DND-41 (cell line): ENCODE measurements at regions not wholly inside any gene's neighbourhood (a gene's known extent, or its start where the extent isn't known, plus 50 kb on each side); places are given as distances from the start of the nearest gene placed in this dataset.

Source experiments
- ATAC-seq: fragments of 200-7000 bp; cut with Tn5 transposase; 3 replicates; pipeline ENCODE4 v1.9.1; 2021; ENCODE audit warnings: low read depth; ENCODE audit not compliant: insufficient read depth
- DNase-seq: peaks from one replicate; pipeline ENCODE4 v3.0.0-alpha.2; 2020
- H2AFZ ChIP-seq: 2 replicates; pipeline ENCODE4 v1.6.0; 2012; ENCODE audit warnings: low read depth, low read length
- H3K27ac ChIP-seq: 2 replicates; pipeline ENCODE4 v1.5.1; 2012; ENCODE audit warnings: low read length, inconsistent platforms
- H3K27me3 ChIP-seq: fragments of 200-600 bp; sonication (generic); 2 replicates; pipeline ENCODE4 v1.6.0; 2012; ENCODE audit warnings: low read length, mild to moderate bottlenecking, inconsistent platforms; ENCODE audit not compliant: insufficient read depth, poor library complexity
- H3K36me3 ChIP-seq: 2 replicates; pipeline ENCODE4 v1.5.1; 2012; ENCODE audit warnings: low read length, inconsistent platforms; ENCODE audit not compliant: insufficient read depth
- H3K4me1 ChIP-seq: 2 replicates; pipeline ENCODE4 v1.5.1; 2012; ENCODE audit warnings: mild to moderate bottlenecking, low read length; ENCODE audit not compliant: insufficient read depth
- H3K4me2 ChIP-seq: 2 replicates; pipeline ENCODE4 v1.6.0; 2012; ENCODE audit warnings: mild to moderate bottlenecking, moderate library complexity, low read length, inconsistent platforms; ENCODE audit not compliant: insufficient read depth
- H3K4me3 ChIP-seq, 2 experiments: fragments of 200-600 bp in 1 of 2; shearing (Covaris generic) in 1 of 2; 2 replicates each; pipeline ENCODE4 v1.5.1; 2012 to 2016; ENCODE audit warnings: inconsistent platforms in 2 of 2, low read length in 2 of 2, mild to moderate bottlenecking in 2 of 2, low read depth in 1 of 2, moderate library complexity in 1 of 2
- H3K79me2 ChIP-seq: 2 replicates; pipeline ENCODE4 v1.6.0; 2012; ENCODE audit warnings: low read length, inconsistent platforms; ENCODE audit not compliant: insufficient read depth
- H3K9ac ChIP-seq: 2 replicates; pipeline ENCODE4 v1.6.0; 2012; ENCODE audit warnings: low read depth, mild to moderate bottlenecking, inconsistent platforms, low read length, moderate library complexity
- H3K9me3 ChIP-seq: 2 replicates; pipeline ENCODE4 v1.5.1; 2012; ENCODE audit warnings: low read length, moderate library complexity, mild to moderate bottlenecking, inconsistent platforms; ENCODE audit not compliant: insufficient read depth, severe bottlenecking
- H4K20me1 ChIP-seq: 2 replicates; pipeline ENCODE4 v1.6.0; 2012; ENCODE audit warnings: low read length; ENCODE audit not compliant: insufficient read depth
- CTCF ChIP-seq: IDR thresholded peaks from 2 replicates; pipeline ENCODE4 v1.5.1; 2012; ENCODE audit warnings: borderline replicate concordance, low read length, moderate library complexity, mild to moderate bottlenecking; ENCODE audit not compliant: poor library complexity, severe bottlenecking; ENCODE audit errors: extremely low read depth
- EZH2 ChIP-seq: IDR thresholded peaks from 3 replicates; pipeline ENCODE4 v1.6.1; 2012; ENCODE audit warnings: borderline replicate concordance, low read depth, mild to moderate bottlenecking, moderate library complexity, low read length, inconsistent platforms; ENCODE audit not compliant: severe bottlenecking

DNA sequence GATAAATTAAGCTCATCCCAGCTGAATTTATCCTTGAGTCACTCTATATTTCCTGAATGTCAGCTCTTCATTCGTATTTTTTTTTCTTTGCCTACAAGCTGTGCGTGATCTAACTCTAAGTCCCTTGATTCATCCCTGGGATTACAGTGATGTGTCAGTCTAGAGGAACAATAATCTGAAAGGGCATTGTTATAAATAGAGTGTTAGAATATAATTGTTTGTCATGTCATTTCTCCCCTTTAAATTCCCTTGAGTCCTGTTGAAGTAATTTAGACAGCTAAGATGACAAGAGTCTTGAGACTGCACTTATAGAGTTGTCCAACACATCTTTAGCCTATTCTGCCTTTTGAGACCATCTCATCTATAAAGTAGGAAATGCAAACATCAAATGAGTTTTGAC lies 621.8 kb downstream of the ZIC1 start:
- Histone ChIP-seq H3K9ac (no peak overlapping the region), H3K27ac (no peak overlapping the region), H3K79me2 (no peaks in the 10 kb centered on the region), H3K27me3 (no peaks in the 10 kb centered on the region), H3K4me3 (no peak overlapping the region), H3K4me2 (no peak overlapping the region), H3K4me1 (no peaks in the 10 kb centered on the region), H3K36me3 (no peaks in the 10 kb centered on the region), H2AFZ (no peak overlapping the region), H3K9me3 (no peaks in the 10 kb centered on the region), H4K20me1 (no peaks in the 10 kb centered on the region)
- DNase-seq (no peak), ATAC-seq (no peak)
- TF ChIP-seq CTCF (no peak), EZH2 (no peak)

DNA sequence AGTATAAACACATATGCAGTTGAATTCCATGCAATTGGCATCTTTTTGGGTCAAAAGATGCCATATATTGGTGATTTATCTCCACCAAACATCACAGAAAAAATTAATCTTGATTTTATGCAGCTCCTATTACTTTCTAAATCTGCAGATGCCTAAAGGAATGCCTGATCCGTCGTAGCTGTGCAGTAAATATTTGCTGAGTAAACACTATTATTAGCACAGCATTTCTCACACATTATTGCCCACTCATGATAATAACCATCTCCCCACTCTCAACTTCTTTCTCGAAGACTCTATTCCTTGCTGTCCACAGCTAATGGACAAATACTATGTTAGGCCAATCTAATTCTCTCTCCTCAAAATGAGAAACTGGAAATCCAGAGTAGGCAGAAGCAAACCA lies 625.2 kb downstream of the ZIC1 start:
- Histone ChIP-seq H3K4me3 (no peak overlapping the region), H4K20me1 (no peaks in the 10 kb centered on the region), H3K9me3 (no peaks in the 10 kb centered on the region), H3K4me1 (no peaks in the 10 kb centered on the region), H3K27ac (no peak overlapping the region), H3K9ac (no peak overlapping the region), H3K36me3 (no peaks in the 10 kb centered on the region), H3K79me2 (no peaks in the 10 kb centered on the region), H3K27me3 (no peaks in the 10 kb centered on the region), H2AFZ (no peak overlapping the region), H3K4me2 (no peak overlapping the region)
- TF ChIP-seq EZH2: no peak
- TF ChIP-seq CTCF: no peak
- no peak for DNase-seq
- ATAC-seq: no peak

DNA sequence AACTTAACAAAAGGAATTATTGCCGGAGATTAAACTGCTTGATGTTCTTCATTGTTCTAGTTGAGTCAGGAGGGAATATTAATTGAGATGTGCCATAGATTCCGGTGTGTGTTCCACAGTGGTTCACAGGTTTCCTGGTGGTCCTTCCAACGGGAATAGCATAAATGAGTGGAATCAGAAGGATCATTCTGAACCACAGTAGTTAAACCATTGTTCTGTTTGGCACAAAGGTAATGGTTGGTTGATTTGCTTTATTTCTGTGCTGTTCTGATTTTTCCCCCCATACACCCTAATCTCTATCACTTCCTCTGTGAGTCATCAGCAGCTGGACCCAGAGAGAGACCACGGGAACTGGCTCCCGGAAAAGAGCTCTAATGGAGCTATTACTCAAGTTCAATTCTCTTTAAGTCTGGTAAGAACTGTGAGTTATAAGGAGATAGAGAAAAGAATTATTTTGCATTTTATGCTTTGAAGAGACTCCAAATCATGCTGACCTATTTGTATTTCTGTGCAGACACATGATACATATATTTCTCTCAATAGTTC lies 627.2 kb downstream of the ZIC1 start:
- H3K36me3 ChIP-seq: no peaks in the 10 kb centered on the region
- no peaks in the 10 kb centered on the region for H3K27me3 ChIP-seq
- H3K79me2 ChIP-seq: no peaks in the 10 kb centered on the region
- H3K4me1 ChIP-seq: no peaks in the 10 kb centered on the region
- H3K4me2 ChIP-seq: no peak overlapping the region
- H3K27ac ChIP-seq: no peak overlapping the region
- no peak for ATAC-seq
- TF ChIP-seq CTCF (no peak), EZH2 (no peak)
- H4K20me1 ChIP-seq: no peaks in the 10 kb centered on the region
- no peak overlapping the region for H3K4me3 ChIP-seq
- H2AFZ ChIP-seq: no peak overlapping the region
- no peaks in the 10 kb centered on the region for H3K9me3 ChIP-seq
- H3K9ac ChIP-seq: no peak overlapping the region
- DNase-seq: no peak
